22Rv1 (cell line): ENCODE measurements at regions not wholly inside any gene's neighbourhood (a gene's known extent, or its start where the extent isn't known, plus 50 kb on each side); places are given as distances from the start of the nearest gene placed in this dataset.

ENCODE experiments used
- CTCF ChIP-seq: fragments of 450-650 bp; IDR thresholded peaks from 2 replicates; pipeline ENCODE4 v1.5.1; 2017; ENCODE audit warnings: mild to moderate bottlenecking
- ZFX ChIP-seq: fragments of 450-650 bp; IDR thresholded peaks from 2 replicates; pipeline ENCODE4 v1.6.1; 2017; ENCODE audit warnings: antibody characterized with exemption, borderline replicate concordance

- TF ChIP-seq CTCF: no peak
- no peak for TF ChIP-seq ZFX
Observed at GRCh38 chr20:24870057-24870456, 79.0 kb upstream of the CST7 start.
